ENCODE measurements at regions not wholly inside any gene's neighbourhood (a gene's known extent, or its start where the extent isn't known, plus 50 kb on each side); places are given as distances from the start of the nearest gene placed in this dataset.

- Mint-ChIP-seq H3K9me3 (peaks cover 5% of the 10 kb centered on the region in 2 donors), H3K27me3 (ENCODE audit: low read depth) (no peaks in the 10 kb centered on the region), H3K4me1 (ENCODE audit: low read depth) (no peaks in the 10 kb centered on the region), H3K36me3 (ENCODE audit: insufficient read depth in 2 of 2) (no peaks in the 10 kb centered on the region), H3K4me3 (no peak overlapping the region), H3K27ac (no peak overlapping the region)
- ATAC-seq (replicated peaks in 1 of 2) (no peak), DNase-seq (no peak)
Observed at GRCh38 chr16:63497408-63497807, 1461.2 kb upstream of the CDH8 start.

GRCh38 chr16:63496282-63496681, 1460.0 kb upstream of the CDH8 start:
- Mint-ChIP-seq H3K27me3 (ENCODE audit: low read depth) (no peaks in the 10 kb centered on the region), H3K36me3 (ENCODE audit: insufficient read depth in 2 of 2) (no peaks in the 10 kb centered on the region), H3K27ac (no peak overlapping the region), H3K4me3 (no peak overlapping the region), H3K4me1 (ENCODE audit: low read depth) (no peaks in the 10 kb centered on the region), H3K9me3 (peaks cover 5% of the 10 kb centered on the region in 2 donors)
- no peak for ATAC-seq (replicated peaks in 1 of 2)
- DNase-seq, result no peak

- Mint-ChIP-seq H3K36me3 (ENCODE audit: insufficient read depth in 2 of 2) (no peaks in the 10 kb centered on the region), H3K4me1 (ENCODE audit: low read depth) (no peaks in the 10 kb centered on the region), H3K27ac (no peak overlapping the region), H3K4me3 (no peak overlapping the region), H3K9me3 (peaks cover 4% of the 10 kb centered on the region in 2 donors), H3K27me3 (ENCODE audit: low read depth) (no peaks in the 10 kb centered on the region)
- DNase-seq (no peak), ATAC-seq (replicated peaks in 1 of 2) (no peak)
Observed at GRCh38 chr16:63488955-63489354, 1452.7 kb upstream of the CDH8 start.

GRCh38 chr16:63481060-63481459, 1444.8 kb upstream of the CDH8 start:
- ATAC-seq (replicated peaks in 1 of 2) (no peak), DNase-seq (no peak)
- Mint-ChIP-seq H3K4me1 (ENCODE audit: low read depth) (no peaks in the 10 kb centered on the region), H3K36me3 (ENCODE audit: insufficient read depth in 2 of 2) (no peaks in the 10 kb centered on the region), H3K27me3 (ENCODE audit: low read depth) (no peaks in the 10 kb centered on the region), H3K4me3 (no peak overlapping the region), H3K9me3 (peaks cover 4 to 8% of the 10 kb centered on the region in 2 donors), H3K27ac (no peak overlapping the region)

GRCh38 chr16:63473725-63474124, 1437.5 kb upstream of the CDH8 start:
- Mint-ChIP-seq H3K4me3 (no peak overlapping the region), H3K9me3 (peaks cover 8% of the 10 kb centered on the region in 2 donors), H3K27ac (no peak overlapping the region), H3K36me3 (ENCODE audit: insufficient read depth in 2 of 2) (no peaks in the 10 kb centered on the region), H3K27me3 (ENCODE audit: low read depth) (no peaks in the 10 kb centered on the region), H3K4me1 (ENCODE audit: low read depth) (no peaks in the 10 kb centered on the region)
- ATAC-seq (replicated peaks in 1 of 2) (no peak), DNase-seq (no peak)

- Mint-ChIP-seq H3K4me1 (ENCODE audit: low read depth) (no peaks in the 10 kb centered on the region), H3K36me3 (ENCODE audit: insufficient read depth in 2 of 2) (peaks cover 2 to 4% of the 10 kb centered on the region in 2 donors), H3K4me3 (no peak overlapping the region), H3K27ac (no peak overlapping the region), H3K27me3 (ENCODE audit: low read depth) (no peaks in the 10 kb centered on the region), H3K9me3 (peaks cover 19 to 22% of the 10 kb centered on the region in 2 donors)
- no peak for DNase-seq
- no peak for ATAC-seq (replicated peaks in 1 of 2)
Observed at GRCh38 chr16:63467513-63467912, 1431.3 kb upstream of the CDH8 start.

GRCh38 chr16:63462316-63462715, 1426.1 kb upstream of the CDH8 start:
- Mint-ChIP-seq H3K4me3 (no peak overlapping the region), H3K9me3 (peaks cover 18 to 27% of the 10 kb centered on the region in 2 donors), H3K4me1 (ENCODE audit: low read depth) (no peaks in the 10 kb centered on the region), H3K36me3 (ENCODE audit: insufficient read depth in 2 of 2) (peaks cover 2 to 4% of the 10 kb centered on the region in 2 donors), H3K27ac (no peak overlapping the region), H3K27me3 (ENCODE audit: low read depth) (no peaks in the 10 kb centered on the region)
- ATAC-seq (replicated peaks in 1 of 2) (no peak), DNase-seq (no peak)

- Mint-ChIP-seq H3K9me3 (peaks cover 18 to 24% of the 10 kb centered on the region in 2 donors), H3K27ac (no peak overlapping the region), H3K4me1 (ENCODE audit: low read depth) (no peaks in the 10 kb centered on the region), H3K27me3 (ENCODE audit: low read depth) (no peaks in the 10 kb centered on the region), H3K4me3 (no peak overlapping the region), H3K36me3 (ENCODE audit: insufficient read depth in 2 of 2) (peaks cover 2 to 4% of the 10 kb centered on the region in 2 donors)
- DNase-seq (no peak), ATAC-seq (replicated peaks in 1 of 2) (no peak)
Observed at GRCh38 chr16:63461248-63461841, 1425.1 kb upstream of the CDH8 start.

GRCh38 chr16:63458846-63459245, 1422.6 kb upstream of the CDH8 start:
- Mint-ChIP-seq H3K4me1 (ENCODE audit: low read depth) (no peaks in the 10 kb centered on the region), H3K27me3 (ENCODE audit: low read depth) (no peaks in the 10 kb centered on the region), H3K9me3 (peaks cover 10 to 19% of the 10 kb centered on the region in 2 donors), H3K4me3 (no peak overlapping the region), H3K27ac (no peak overlapping the region), H3K36me3 (ENCODE audit: insufficient read depth in 2 of 2) (no peaks in the 10 kb centered on the region)
- ATAC-seq (replicated peaks in 1 of 2) (no peak), DNase-seq (no peak)

- DNase-seq (no peak), ATAC-seq (replicated peaks in 1 of 2) (no peak)
- no peaks in the 10 kb centered on the region for H3K27me3 Mint-ChIP-seq (ENCODE audit: low read depth)
- no peaks in the 10 kb centered on the region for H3K36me3 Mint-ChIP-seq (ENCODE audit: insufficient read depth in 2 of 2)
- no peaks in the 10 kb centered on the region for H3K4me1 Mint-ChIP-seq (ENCODE audit: low read depth)
- no peak overlapping the region for H3K27ac Mint-ChIP-seq
- peaks cover 10 to 20% of the 10 kb centered on the region in 2 donors for H3K9me3 Mint-ChIP-seq
- H3K4me3 Mint-ChIP-seq, result no peak overlapping the region
Observed at GRCh38 chr16:63457869-63458268, 1421.6 kb upstream of the CDH8 start.

- DNase-seq, result no peak
- H3K27ac Mint-ChIP-seq, result no peak overlapping the region
- H3K27me3 Mint-ChIP-seq (ENCODE audit: low read depth), result no peaks in the 10 kb centered on the region
- H3K9me3 Mint-ChIP-seq, result peaks cover 7 to 20% of the 10 kb centered on the region in 2 donors
- H3K4me1 Mint-ChIP-seq (ENCODE audit: low read depth), result no peaks in the 10 kb centered on the region
- ATAC-seq (replicated peaks in 1 of 2), result no peak
- no peaks in the 10 kb centered on the region for H3K36me3 Mint-ChIP-seq (ENCODE audit: insufficient read depth in 2 of 2)
- H3K4me3 Mint-ChIP-seq, result no peak overlapping the region
Observed at GRCh38 chr16:63453261-63453660, 1417.0 kb upstream of the CDH8 start.

GRCh38 chr16:63447121-63447520, 1410.9 kb upstream of the CDH8 start:
- H3K27ac Mint-ChIP-seq, result no peak overlapping the region
- no peaks in the 10 kb centered on the region for H3K4me1 Mint-ChIP-seq (ENCODE audit: low read depth)
- no peaks in the 10 kb centered on the region for H3K27me3 Mint-ChIP-seq (ENCODE audit: low read depth)
- no peak overlapping the region for H3K4me3 Mint-ChIP-seq
- DNase-seq (no peak), ATAC-seq (replicated peaks in 1 of 2) (no peak)
- H3K36me3 Mint-ChIP-seq (ENCODE audit: insufficient read depth in 2 of 2), result no peaks in the 10 kb centered on the region
- peaks cover 4 to 11% of the 10 kb centered on the region in 2 donors for H3K9me3 Mint-ChIP-seq

GRCh38 chr16:63442246-63442645, 1406.0 kb upstream of the CDH8 start:
- Mint-ChIP-seq H3K36me3 (ENCODE audit: insufficient read depth in 2 of 2) (no peaks in the 10 kb centered on the region), H3K4me3 (no peak overlapping the region), H3K27ac (no peak overlapping the region), H3K9me3 (peaks cover 4 to 11% of the 10 kb centered on the region in 2 donors), H3K27me3 (ENCODE audit: low read depth) (no peaks in the 10 kb centered on the region), H3K4me1 (ENCODE audit: low read depth) (no peaks in the 10 kb centered on the region)
- ATAC-seq (replicated peaks in 1 of 2) (no peak), DNase-seq (no peak)

- Mint-ChIP-seq H3K27me3 (ENCODE audit: low read depth) (no peaks in the 10 kb centered on the region), H3K4me1 (ENCODE audit: low read depth) (no peaks in the 10 kb centered on the region), H3K27ac (no peak overlapping the region), H3K9me3 (peaks cover 4 to 8% of the 10 kb centered on the region in 2 donors), H3K4me3 (no peak overlapping the region), H3K36me3 (ENCODE audit: insufficient read depth in 2 of 2) (peaks cover 0 to 2% of the 10 kb centered on the region in 2 donors)
- ATAC-seq (replicated peaks in 1 of 2), result no peak
- DNase-seq, result no peak
Observed at GRCh38 chr16:63426275-63426870, 1390.1 kb upstream of the CDH8 start.
